ENCODE measurements at regions not wholly inside any gene's neighbourhood (a gene's known extent, or its start where the extent isn't known, plus 50 kb on each side); places are given as distances from the start of the nearest gene placed in this dataset.

DNA sequence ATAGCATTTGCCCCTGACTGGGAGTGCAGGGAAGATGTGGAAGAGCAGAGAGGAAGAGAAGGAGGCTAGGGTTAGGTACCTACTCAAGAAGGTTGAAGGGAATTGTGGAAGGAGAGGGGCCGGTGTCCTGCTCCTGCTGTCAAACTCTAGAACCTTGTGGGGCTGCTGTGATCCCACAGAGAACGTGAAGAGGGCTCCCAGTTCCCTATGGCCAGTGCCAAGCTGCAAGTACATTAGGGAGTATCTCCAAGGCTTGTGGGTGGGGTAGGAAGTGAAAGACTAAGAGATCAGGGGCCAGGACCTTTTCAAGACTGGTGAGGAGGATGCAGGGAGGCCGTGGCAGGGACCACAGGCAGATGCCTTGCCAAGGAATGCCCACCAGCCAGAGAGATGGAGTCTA lies 263.4 kb downstream of the CDH26 start:
- no peaks in the 10 kb centered on the region for H3K79me2 ChIP-seq (ENCODE audit: insufficient read depth, low read length)
- no peak for TF ChIP-seq EZH2phosphoT487 (conservative IDR thresholded peaks at IDR 0.05; ENCODE audit: low read length)
- TF ChIP-seq, protein P1, sequence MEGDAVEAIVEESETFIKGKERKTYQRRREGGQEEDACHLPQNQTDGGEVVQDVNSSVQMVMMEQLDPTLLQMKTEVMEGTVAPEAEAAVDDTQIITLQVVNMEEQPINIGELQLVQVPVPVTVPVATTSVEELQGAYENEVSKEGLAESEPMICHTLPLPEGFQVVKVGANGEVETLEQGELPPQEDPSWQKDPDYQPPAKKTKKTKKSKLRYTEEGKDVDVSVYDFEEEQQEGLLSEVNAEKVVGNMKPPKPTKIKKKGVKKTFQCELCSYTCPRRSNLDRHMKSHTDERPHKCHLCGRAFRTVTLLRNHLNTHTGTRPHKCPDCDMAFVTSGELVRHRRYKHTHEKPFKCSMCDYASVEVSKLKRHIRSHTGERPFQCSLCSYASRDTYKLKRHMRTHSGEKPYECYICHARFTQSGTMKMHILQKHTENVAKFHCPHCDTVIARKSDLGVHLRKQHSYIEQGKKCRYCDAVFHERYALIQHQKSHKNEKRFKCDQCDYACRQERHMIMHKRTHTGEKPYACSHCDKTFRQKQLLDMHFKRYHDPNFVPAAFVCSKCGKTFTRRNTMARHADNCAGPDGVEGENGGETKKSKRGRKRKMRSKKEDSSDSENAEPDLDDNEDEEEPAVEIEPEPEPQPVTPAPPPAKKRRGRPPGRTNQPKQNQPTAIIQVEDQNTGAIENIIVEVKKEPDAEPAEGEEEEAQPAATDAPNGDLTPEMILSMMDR (IDR thresholded peaks at IDR 0.05; ENCODE audit: insufficient read depth, low read length, poor library complexity, severe bottlenecking): no peak
- H3K9me3 ChIP-seq (ENCODE audit: insufficient read depth, low read length): no peaks in the 10 kb centered on the region
- no peaks in the 10 kb centered on the region for H4K20me1 ChIP-seq (ENCODE audit: low read depth, low read length)
- no peaks in the 10 kb centered on the region for H3K36me3 ChIP-seq (ENCODE audit: low read length)
- no peak overlapping the region for H3K4me2 ChIP-seq (ENCODE audit: low read depth, low read length, poor library complexity, severe bottlenecking)
- H3K27ac ChIP-seq (ENCODE audit: low read depth, low read length): no peak overlapping the region
- H3K9me2 ChIP-seq (replicated peaks; ENCODE audit: insufficient read depth, low read length): no peaks in the 10 kb centered on the region
- H3K4me3 ChIP-seq (ENCODE audit: insufficient read depth, low read length, poor library complexity, severe bottlenecking): no peak overlapping the region
- H3K27me3 ChIP-seq (ENCODE audit: low read length): no peaks in the 10 kb centered on the region
- no peak overlapping the region for H3K9ac ChIP-seq (ENCODE audit: low read length)
- no peaks in the 10 kb centered on the region for H3F3A ChIP-seq (ENCODE audit: insufficient read depth)
- no peak overlapping the region for H2AFZ ChIP-seq (ENCODE audit: low read depth, low read length, severe bottlenecking)

DNA sequence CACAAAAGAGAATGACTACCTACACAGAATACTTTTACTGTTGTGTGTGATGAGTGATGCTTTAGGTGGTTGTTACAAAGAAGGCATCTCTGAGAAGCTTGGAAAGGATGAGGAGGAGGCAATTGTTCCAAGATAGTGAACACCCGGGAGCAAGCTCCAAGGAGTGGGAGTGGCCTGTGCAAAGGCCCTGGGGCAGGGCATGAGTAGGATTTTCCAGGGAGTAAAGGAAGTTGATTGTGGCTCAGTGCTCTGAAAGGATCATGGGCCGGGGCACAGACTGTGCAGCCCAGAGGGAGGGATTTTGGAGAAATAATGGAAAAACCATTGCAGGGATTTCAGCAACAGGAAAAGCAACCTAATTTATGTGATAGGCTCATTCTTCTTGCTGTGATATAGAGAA lies 264.3 kb downstream of the CDH26 start:
- Histone ChIP-seq H3K27me3 (ENCODE audit: low read length) (no peaks in the 10 kb centered on the region), H3K9me3 (ENCODE audit: insufficient read depth, low read length) (0 out of 2 replicates have a peak, but pooled peaks cover 4% of the 10 kb centered on the region), H4K20me1 (ENCODE audit: low read depth, low read length) (no peaks in the 10 kb centered on the region), H3K27ac (ENCODE audit: low read depth, low read length) (no peak overlapping the region), H3K79me2 (ENCODE audit: insufficient read depth, low read length) (no peaks in the 10 kb centered on the region), H3K4me3 (ENCODE audit: insufficient read depth, low read length, poor library complexity, severe bottlenecking) (no peak overlapping the region), H3K9ac (ENCODE audit: low read length) (no peak overlapping the region), H3F3A (ENCODE audit: insufficient read depth) (no peaks in the 10 kb centered on the region), H2AFZ (ENCODE audit: low read depth, low read length, severe bottlenecking) (no peak overlapping the region), H3K36me3 (ENCODE audit: low read length) (no peaks in the 10 kb centered on the region), H3K9me2 (replicated peaks; ENCODE audit: insufficient read depth, low read length) (no peaks in the 10 kb centered on the region), H3K4me2 (ENCODE audit: low read depth, low read length, poor library complexity, severe bottlenecking) (no peak overlapping the region)
- no peak for TF ChIP-seq EZH2phosphoT487 (conservative IDR thresholded peaks at IDR 0.05; ENCODE audit: low read length)
- TF ChIP-seq, protein P1 (IDR thresholded peaks at IDR 0.05; ENCODE audit: insufficient read depth, low read length, poor library complexity, severe bottlenecking): no peak

DNA sequence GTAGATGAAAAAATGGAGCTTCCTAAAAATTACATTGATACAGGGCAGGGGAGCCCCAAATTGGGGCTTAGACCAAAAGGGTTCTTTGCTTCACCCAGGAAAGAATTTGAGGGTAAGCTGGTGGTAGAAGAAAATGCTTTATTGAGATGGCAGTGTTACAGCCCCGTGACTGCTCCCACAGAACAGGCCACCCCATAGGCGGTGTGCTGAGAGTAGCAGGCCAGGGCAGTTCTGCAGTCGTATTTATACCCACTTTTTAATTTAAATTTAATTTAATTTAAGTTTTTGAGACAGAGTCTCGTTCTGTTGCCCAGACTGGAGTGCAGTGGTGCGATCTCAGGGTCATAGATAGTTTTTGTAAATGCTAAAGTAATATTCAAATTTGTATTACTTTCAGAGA lies 265.0 kb downstream of the CDH26 start:
- Histone ChIP-seq H3K9ac (ENCODE audit: low read length) (no peak overlapping the region), H3K4me2 (ENCODE audit: low read depth, low read length, poor library complexity, severe bottlenecking) (no peak overlapping the region), H3K27me3 (ENCODE audit: low read length) (no peaks in the 10 kb centered on the region), H3K9me3 (ENCODE audit: insufficient read depth, low read length) (0 out of 2 replicates have a peak, but pooled peaks cover 4% of the 10 kb centered on the region), H2AFZ (ENCODE audit: low read depth, low read length, severe bottlenecking) (no peak overlapping the region), H3K27ac (ENCODE audit: low read depth, low read length) (no peak overlapping the region), H4K20me1 (ENCODE audit: low read depth, low read length) (no peaks in the 10 kb centered on the region), H3K4me3 (ENCODE audit: insufficient read depth, low read length, poor library complexity, severe bottlenecking) (no peak overlapping the region), H3K9me2 (replicated peaks; ENCODE audit: insufficient read depth, low read length) (no peaks in the 10 kb centered on the region), H3F3A (ENCODE audit: insufficient read depth) (no peaks in the 10 kb centered on the region), H3K79me2 (ENCODE audit: insufficient read depth, low read length) (no peaks in the 10 kb centered on the region), H3K36me3 (ENCODE audit: low read length) (no peaks in the 10 kb centered on the region)
- TF ChIP-seq, protein P1 (IDR thresholded peaks at IDR 0.05; ENCODE audit: insufficient read depth, low read length, poor library complexity, severe bottlenecking): no peak
- no peak for TF ChIP-seq EZH2phosphoT487 (conservative IDR thresholded peaks at IDR 0.05; ENCODE audit: low read length)
